ENCODE measurements at regions not wholly inside any gene's neighbourhood (a gene's known extent, or its start where the extent isn't known, plus 50 kb on each side); places are given as distances from the start of the nearest gene placed in this dataset.

DNA sequence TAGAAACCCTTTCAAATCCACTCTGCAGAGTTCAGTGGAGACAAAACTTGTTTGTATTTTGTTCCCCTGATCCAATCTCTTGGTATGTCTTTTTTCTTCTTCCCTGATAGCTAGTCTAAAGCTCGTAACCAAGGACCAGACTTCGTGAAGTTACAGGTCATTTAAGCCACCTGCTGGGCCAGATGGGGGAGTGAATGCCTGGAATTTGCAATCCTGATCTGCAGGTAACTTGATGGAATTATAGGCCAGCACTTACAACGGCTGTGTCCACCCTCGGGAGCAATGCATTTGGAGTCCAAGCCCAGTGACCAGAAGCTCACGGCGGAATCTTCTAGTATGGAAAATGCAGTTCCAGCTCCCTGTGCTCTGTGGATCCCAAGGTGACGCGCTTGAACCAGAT lies 566.9 kb downstream of the TCERG1L start (continued):
- TF ChIP-seq, protein P1, sequence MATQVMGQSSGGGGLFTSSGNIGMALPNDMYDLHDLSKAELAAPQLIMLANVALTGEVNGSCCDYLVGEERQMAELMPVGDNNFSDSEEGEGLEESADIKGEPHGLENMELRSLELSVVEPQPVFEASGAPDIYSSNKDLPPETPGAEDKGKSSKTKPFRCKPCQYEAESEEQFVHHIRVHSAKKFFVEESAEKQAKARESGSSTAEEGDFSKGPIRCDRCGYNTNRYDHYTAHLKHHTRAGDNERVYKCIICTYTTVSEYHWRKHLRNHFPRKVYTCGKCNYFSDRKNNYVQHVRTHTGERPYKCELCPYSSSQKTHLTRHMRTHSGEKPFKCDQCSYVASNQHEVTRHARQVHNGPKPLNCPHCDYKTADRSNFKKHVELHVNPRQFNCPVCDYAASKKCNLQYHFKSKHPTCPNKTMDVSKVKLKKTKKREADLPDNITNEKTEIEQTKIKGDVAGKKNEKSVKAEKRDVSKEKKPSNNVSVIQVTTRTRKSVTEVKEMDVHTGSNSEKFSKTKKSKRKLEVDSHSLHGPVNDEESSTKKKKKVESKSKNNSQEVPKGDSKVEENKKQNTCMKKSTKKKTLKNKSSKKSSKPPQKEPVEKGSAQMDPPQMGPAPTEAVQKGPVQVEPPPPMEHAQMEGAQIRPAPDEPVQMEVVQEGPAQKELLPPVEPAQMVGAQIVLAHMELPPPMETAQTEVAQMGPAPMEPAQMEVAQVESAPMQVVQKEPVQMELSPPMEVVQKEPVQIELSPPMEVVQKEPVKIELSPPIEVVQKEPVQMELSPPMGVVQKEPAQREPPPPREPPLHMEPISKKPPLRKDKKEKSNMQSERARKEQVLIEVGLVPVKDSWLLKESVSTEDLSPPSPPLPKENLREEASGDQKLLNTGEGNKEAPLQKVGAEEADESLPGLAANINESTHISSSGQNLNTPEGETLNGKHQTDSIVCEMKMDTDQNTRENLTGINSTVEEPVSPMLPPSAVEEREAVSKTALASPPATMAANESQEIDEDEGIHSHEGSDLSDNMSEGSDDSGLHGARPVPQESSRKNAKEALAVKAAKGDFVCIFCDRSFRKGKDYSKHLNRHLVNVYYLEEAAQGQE (IDR thresholded peaks at IDR 0.05; ENCODE audit: unreplicated experiment) = no peak
- TF ChIP-seq ZNF114 (CRISPR knock-in tag; IDR thresholded peaks at IDR 0.05) (no peak), STAT1 (IDR thresholded peaks at IDR 0.05; ENCODE audit: unreplicated experiment) (no peak), ETS1 (IDR thresholded peaks at IDR 0.05) (no peak), CREB1 (CRISPR knock-in tag; IDR thresholded peaks at IDR 0.05; ENCODE audit: low read depth) (no peak), EZH2phosphoT487 (IDR thresholded peaks at IDR 0.05; ENCODE audit: unreplicated experiment) (no peak), NANOG (IDR thresholded peaks at IDR 0.05; ENCODE audit: borderline replicate concordance) (no peak), JUNB (IDR thresholded peaks at IDR 0.05; ENCODE audit: unreplicated experiment) (no peak), POLR2AphosphoS5 (IDR thresholded peaks at IDR 0.05; ENCODE audit: low read depth) (no peak)
- TF ChIP-seq, protein P2, sequence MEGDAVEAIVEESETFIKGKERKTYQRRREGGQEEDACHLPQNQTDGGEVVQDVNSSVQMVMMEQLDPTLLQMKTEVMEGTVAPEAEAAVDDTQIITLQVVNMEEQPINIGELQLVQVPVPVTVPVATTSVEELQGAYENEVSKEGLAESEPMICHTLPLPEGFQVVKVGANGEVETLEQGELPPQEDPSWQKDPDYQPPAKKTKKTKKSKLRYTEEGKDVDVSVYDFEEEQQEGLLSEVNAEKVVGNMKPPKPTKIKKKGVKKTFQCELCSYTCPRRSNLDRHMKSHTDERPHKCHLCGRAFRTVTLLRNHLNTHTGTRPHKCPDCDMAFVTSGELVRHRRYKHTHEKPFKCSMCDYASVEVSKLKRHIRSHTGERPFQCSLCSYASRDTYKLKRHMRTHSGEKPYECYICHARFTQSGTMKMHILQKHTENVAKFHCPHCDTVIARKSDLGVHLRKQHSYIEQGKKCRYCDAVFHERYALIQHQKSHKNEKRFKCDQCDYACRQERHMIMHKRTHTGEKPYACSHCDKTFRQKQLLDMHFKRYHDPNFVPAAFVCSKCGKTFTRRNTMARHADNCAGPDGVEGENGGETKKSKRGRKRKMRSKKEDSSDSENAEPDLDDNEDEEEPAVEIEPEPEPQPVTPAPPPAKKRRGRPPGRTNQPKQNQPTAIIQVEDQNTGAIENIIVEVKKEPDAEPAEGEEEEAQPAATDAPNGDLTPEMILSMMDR (conservative IDR thresholded peaks at IDR 0.05; ENCODE audit: low read depth in 2 of 2) = no peak

DNA sequence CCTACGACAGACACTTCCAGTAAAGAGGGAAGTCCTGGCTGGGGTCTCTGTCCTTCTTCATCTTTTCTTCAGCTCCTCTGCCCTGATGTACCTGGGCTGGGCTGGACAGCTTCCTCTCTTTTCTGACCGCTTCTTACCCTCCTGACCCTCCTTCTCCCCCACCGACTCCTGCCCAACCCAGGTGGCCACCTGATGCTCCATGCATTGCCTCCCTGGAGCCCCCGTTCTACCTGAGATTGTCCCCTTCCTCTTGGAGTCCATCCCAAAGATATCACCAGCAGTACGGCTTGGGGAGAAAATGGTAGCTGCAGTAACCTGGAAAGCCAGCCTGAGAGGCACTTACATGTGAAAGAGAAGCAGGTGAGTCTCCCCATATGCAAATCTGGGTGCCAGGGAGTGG lies 566.3 kb downstream of the TCERG1L start:
- Mint-ChIP-seq H3K9me3 (peaks cover 95% of the 10 kb centered on the region), H3K4me1 (peaks cover 13% of the 10 kb centered on the region), H3K27ac (no peak overlapping the region), H3K36me3 (ENCODE audit: low read depth) (peaks cover 36% of the 10 kb centered on the region), H3K27me3 (ENCODE audit: insufficient read depth, low read depth, poor library complexity) (peaks cover 7% of the 10 kb centered on the region), H3K4me3 (no peak overlapping the region)
- no peaks in the 10 kb centered on the region for H4K20me1 ChIP-seq (replicated peaks; ENCODE audit: insufficient read depth)
- TF ChIP-seq EZH2phosphoT487 (IDR thresholded peaks at IDR 0.05; ENCODE audit: unreplicated experiment) (no peak), POLR2AphosphoS5 (IDR thresholded peaks at IDR 0.05; ENCODE audit: low read depth) (no peak), EZH2 (IDR thresholded peaks at IDR 0.05; ENCODE audit: low read depth, unreplicated experiment) (no peak), NANOG (IDR thresholded peaks at IDR 0.05; ENCODE audit: borderline replicate concordance) (no peak), JUNB (IDR thresholded peaks at IDR 0.05; ENCODE audit: unreplicated experiment) (no peak), ZNF114 (CRISPR knock-in tag; IDR thresholded peaks at IDR 0.05) (no peak)
- TF ChIP-seq, protein P3, sequence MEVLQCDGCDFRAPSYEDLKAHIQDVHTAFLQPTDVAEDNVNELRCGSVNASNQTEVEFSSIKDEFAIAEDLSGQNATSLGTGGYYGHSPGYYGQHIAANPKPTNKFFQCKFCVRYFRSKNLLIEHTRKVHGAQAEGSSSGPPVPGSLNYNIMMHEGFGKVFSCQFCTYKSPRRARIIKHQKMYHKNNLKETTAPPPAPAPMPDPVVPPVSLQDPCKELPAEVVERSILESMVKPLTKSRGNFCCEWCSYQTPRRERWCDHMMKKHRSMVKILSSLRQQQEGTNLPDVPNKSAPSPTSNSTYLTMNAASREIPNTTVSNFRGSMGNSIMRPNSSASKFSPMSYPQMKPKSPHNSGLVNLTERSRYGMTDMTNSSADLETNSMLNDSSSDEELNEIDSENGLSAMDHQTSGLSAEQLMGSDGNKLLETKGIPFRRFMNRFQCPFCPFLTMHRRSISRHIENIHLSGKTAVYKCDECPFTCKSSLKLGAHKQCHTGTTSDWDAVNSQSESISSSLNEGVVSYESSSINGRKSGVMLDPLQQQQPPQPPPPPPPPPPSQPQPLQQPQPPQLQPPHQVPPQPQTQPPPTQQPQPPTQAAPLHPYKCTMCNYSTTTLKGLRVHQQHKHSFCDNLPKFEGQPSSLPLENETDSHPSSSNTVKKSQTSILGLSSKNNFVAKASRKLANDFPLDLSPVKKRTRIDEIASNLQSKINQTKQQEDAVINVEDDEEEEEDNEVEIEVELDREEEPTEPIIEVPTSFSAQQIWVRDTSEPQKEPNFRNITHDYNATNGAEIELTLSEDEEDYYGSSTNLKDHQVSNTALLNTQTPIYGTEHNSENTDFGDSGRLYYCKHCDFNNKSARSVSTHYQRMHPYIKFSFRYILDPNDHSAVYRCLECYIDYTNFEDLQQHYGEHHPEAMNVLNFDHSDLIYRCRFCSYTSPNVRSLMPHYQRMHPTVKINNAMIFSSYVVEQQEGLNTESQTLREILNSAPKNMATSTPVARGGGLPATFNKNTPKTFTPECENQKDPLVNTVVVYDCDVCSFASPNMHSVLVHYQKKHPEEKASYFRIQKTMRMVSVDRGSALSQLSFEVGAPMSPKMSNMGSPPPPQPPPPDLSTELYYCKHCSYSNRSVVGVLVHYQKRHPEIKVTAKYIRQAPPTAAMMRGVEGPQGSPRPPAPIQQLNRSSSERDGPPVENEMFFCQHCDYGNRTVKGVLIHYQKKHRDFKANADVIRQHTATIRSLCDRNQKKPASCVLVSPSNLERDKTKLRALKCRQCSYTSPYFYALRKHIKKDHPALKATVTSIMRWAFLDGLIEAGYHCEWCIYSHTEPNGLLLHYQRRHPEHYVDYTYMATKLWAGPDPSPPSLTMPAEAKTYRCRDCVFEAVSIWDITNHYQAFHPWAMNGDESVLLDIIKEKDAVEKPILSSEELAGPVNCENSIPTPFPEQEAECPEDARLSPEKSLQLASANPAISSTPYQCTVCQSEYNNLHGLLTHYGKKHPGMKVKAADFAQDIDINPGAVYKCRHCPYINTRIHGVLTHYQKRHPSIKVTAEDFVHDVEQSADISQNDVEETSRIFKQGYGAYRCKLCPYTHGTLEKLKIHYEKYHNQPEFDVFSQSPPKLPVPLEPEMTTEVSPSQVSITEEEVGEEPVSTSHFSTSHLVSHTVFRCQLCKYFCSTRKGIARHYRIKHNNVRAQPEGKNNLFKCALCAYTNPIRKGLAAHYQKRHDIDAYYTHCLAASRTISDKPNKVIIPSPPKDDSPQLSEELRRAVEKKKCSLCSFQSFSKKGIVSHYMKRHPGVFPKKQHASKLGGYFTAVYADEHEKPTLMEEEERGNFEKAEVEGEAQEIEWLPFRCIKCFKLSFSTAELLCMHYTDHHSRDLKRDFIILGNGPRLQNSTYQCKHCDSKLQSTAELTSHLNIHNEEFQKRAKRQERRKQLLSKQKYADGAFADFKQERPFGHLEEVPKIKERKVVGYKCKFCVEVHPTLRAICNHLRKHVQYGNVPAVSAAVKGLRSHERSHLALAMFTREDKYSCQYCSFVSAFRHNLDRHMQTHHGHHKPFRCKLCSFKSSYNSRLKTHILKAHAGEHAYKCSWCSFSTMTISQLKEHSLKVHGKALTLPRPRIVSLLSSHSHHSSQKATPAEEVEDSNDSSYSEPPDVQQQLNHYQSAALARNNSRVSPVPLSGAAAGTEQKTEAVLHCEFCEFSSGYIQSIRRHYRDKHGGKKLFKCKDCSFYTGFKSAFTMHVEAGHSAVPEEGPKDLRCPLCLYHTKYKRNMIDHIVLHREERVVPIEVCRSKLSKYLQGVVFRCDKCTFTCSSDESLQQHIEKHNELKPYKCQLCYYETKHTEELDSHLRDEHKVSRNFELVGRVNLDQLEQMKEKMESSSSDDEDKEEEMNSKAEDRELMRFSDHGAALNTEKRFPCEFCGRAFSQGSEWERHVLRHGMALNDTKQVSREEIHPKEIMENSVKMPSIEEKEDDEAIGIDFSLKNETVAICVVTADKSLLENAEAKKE (CRISPR knock-in tag; IDR thresholded peaks at IDR 0.05) = no peak
- no peak overlapping the region for H3K4me3 ChIP-seq
- no peak overlapping the region for H2AFZ ChIP-seq
- H3K27me3 ChIP-seq (ENCODE audit: insufficient read depth) = no peaks in the 10 kb centered on the region
- ATAC-seq (no peak), DNase-seq (ENCODE audit: low spot score) (no peak)
- H3K9me2 ChIP-seq (ENCODE audit: insufficient read depth) = no peaks in the 10 kb centered on the region
- no peaks in the 10 kb centered on the region for H3K36me3 ChIP-seq (ENCODE audit: insufficient read depth)
- H3F3A ChIP-seq (replicated peaks; ENCODE audit: low read depth) = no peaks in the 10 kb centered on the region
- H3K79me2 ChIP-seq (replicated peaks; ENCODE audit: insufficient read depth) = no peaks in the 10 kb centered on the region
- H3K4me1 ChIP-seq (ENCODE audit: insufficient read depth) = no peaks in the 10 kb centered on the region
- H3K4me2 ChIP-seq = no peak overlapping the region
- H3K27ac ChIP-seq (ENCODE audit: low read depth) = no peak overlapping the region

All from GM23338 (cell line).